ENCODE measurements at regions not wholly inside any gene's neighbourhood (a gene's known extent, or its start where the extent isn't known, plus 50 kb on each side); places are given as distances from the start of the nearest gene placed in this dataset.
"Not testable (repeated sequence)": the region's sequence is repeated elsewhere in the genome, so short reads cannot be mapped to it uniquely, and the experiment has no call there.

GRCh38 chr3:188972310-188972709, 199.5 kb upstream of the TPRG1 start:
- H3K4me3 ChIP-seq (ENCODE audit: low read depth, low read length): no peak overlapping the region

DNA sequence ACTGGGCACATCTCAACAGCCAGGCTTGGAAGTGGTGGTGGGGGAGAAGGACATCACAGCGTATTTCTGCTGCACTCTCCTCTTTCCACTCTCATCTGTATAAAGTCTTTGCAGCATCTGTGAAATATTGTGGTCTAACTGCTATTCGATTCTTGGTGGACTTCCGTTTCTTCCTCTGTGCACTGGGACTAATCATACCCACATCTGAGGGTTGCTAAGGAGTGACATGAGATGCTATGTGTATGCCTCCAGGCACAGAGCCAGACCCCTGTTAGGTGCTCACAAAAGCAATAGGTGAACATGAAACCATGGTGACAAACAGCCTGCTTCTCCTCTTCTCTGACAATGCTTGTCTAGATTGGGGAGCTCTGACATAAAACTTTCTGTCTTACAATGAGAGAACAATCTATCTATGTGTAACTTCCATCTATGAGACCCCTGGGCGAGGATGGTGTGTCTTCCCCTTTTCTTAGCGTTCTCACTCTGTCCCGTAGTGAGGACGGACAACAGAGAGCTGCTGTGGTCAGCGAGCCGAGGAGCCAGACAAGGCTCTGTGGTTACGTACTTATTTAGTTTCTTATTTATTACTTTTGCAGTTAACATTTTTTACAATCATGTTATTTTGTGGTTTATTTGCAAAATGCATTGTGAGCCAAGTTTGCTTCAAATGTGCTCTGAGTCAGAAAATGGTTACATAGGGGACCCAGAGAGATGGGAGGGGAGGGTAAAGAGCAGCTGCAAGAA, 196.7 kb upstream of the TPRG1 start:
- H3K4me3 ChIP-seq (ENCODE audit: low read depth, low read length): no peak overlapping the region

- no peak overlapping the region for H3K4me3 ChIP-seq (ENCODE audit: low read depth, low read length)
Observed at GRCh38 chr3:188975600-188976314, 196.0 kb upstream of the TPRG1 start.

DNA sequence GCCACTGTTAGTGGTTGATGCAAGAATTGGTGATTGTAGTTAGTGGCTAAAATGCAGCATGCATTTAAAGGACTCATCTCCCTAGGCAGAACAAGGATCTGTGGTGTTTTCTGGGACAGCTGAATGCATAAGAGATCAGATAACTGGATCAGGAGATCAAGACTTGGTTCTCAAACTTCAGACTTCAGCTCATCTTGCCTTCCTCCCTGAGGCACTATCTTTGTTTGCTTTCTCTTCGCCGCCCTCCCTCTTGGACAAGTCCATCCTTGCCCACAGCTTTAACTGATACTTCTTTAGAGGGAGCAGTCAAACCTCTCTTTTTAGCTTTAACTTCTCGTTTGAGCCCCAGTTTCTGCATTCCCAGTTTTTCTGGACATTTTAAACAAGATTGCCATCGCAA, 195.4 kb upstream of the TPRG1 start:
- H3K4me3 ChIP-seq (ENCODE audit: low read depth, low read length): no peak overlapping the region

GRCh38 chr3:188978421-188979171, 193.2 kb upstream of the TPRG1 start:
- H3K4me3 ChIP-seq (ENCODE audit: low read depth, low read length): no peak overlapping the region

GRCh38 chr3:188979248-188979647, 192.5 kb upstream of the TPRG1 start:
- H3K4me3 ChIP-seq (ENCODE audit: low read depth, low read length): no peak overlapping the region

- no peak overlapping the region for H3K4me3 ChIP-seq (ENCODE audit: low read depth, low read length)
Observed at GRCh38 chr3:188979669-188980310, 192.0 kb upstream of the TPRG1 start.

DNA sequence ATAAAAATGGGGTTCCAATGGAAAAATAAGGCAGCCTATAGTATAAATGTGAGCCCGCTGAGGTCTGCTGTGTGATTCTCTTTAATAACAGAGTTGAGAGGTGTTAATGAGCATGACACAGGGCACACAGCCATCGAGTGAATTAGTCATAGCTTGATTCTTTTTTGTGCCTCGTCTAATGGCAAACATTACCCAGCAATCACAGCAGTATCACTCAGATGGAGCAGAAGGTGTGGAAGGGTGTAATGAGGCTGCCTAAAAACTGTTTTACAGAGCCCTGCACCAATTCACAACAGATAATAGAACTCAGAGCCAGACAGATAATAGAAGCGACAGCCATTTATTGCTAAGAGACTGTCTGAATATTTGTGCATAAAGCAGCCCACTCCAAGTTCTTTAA, 178.6 kb upstream of the TPRG1 start:
- no peak overlapping the region for H3K4me3 ChIP-seq (ENCODE audit: low read depth, low read length)

GRCh38 chr3:189001559-189001958, 170.2 kb upstream of the TPRG1 start:
- H3K4me3 ChIP-seq (ENCODE audit: low read depth, low read length): no peak overlapping the region

DNA sequence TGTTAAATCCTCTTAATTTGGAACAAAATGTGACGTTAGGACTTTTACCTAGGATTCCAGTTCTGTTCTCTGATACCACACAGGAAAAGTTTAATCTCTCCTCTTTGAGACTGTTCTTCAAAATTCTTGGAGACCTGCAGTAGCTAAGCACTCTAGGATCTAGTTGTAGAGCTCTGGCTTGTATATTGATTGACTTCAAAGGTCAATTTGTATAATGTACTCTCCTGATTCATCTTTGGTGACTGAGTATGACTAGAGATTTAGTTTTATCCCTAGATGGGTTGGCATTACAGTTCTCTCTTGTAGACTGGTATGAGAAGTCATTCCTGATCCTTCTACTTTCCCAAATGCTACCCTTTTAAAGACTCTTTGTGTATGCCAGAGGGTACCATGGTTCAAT, 168.4 kb upstream of the TPRG1 start:
- H3K4me3 ChIP-seq (ENCODE audit: low read depth, low read length): no peak overlapping the region

DNA sequence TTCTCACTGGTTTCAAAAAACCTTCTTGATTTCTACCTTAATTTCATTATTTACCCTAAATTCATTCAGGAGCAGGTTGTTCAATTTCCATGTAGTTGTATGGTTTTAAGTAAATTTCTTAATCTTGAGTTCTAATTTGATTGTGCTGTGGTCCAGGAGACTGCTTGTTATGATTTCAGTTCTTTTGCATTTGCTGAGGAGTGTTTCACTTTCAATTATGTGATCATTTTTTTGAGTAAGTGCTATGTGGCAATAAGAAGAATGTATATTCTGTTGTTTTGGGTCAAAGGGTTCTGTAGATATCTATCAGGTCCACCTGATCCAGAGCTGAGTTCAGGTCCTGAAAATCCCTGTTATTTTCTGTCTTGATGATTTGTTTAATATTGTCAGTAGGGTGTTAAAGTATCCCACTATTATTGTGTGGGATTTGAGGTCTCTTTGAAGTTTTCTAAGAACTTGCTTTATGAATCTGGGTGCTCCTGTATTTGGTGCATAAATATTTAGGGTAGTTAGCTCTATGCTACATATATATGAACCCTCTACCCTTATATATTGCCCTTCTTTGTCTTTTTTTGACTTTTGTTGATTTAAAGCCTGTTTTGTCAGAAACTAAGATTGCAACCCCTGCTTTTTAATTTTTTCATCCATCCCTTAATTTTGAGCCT, 158.4 kb upstream of the TPRG1 start:
- no peak overlapping the region for H3K4me3 ChIP-seq (ENCODE audit: low read depth, low read length)

- H3K4me3 ChIP-seq (ENCODE audit: low read depth, low read length): no peak overlapping the region
Observed at GRCh38 chr3:189014526-189014925, 157.2 kb upstream of the TPRG1 start.

GRCh38 chr3:189022576-189023466, 148.9 kb upstream of the TPRG1 start:
- not testable (repeated sequence) for H3K4me3 ChIP-seq (ENCODE audit: low read depth, low read length)

GRCh38 chr3:189025866-189026265, 145.9 kb upstream of the TPRG1 start:
- no peak overlapping the region for H3K4me3 ChIP-seq (ENCODE audit: low read depth, low read length)

- H3K4me3 ChIP-seq (ENCODE audit: low read depth, low read length): no peak overlapping the region
Observed at GRCh38 chr3:189027626-189028155, 144.1 kb upstream of the TPRG1 start.

GRCh38 chr3:189038773-189039745, 132.7 kb upstream of the TPRG1 start:
- no peak overlapping the region for H3K4me3 ChIP-seq (ENCODE audit: low read depth, low read length)

DNA sequence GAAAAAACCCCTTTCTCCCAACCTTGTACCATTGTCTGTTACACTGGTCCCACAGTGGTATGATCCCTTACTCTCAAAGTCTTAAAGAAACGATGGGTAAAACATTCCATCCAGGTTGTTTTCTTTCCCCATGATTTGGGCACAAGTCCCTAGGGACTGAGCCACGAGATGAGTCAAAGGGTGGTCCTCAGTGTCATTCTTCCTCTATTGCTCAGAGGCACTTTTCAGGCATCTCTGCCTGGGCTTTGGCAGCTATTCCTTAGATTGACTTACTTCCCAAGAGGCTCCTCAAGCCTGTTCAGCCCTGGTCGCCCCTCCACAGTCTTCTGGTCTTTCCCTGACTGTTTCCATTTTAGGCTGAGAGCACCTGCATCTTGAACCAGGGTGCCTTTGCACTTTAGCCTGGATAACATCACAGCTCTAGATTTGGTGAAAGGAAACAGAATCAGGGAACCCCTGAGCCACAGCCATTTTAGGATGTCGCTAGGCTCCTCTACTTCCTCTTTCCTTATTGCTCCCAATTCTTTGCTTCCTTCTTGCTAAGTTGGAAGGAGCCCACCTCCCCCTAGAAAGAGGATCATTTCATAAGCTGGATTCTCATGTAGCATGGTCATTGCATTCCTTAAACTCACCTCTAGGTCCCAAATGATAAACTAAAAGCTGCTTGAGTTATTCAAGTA, 131.0 kb upstream of the TPRG1 start:
- H3K4me3 ChIP-seq (ENCODE audit: low read depth, low read length): no peak overlapping the region

Data from iPS-11a (cell line).